ENCODE measurements at regions not wholly inside any gene's neighbourhood (a gene's known extent, or its start where the extent isn't known, plus 50 kb on each side); places are given as distances from the start of the nearest gene placed in this dataset.
"Not testable (repeated sequence)": the region's sequence is repeated elsewhere in the genome, so short reads cannot be mapped to it uniquely, and the experiment has no call there.

- POLR2A ChIA-PET; CTCF ChIA-PET; H3K27ac Mint-ChIP-seq; H3K9me3 Mint-ChIP-seq; H3K4me1 Mint-ChIP-seq; H3K4me3 Mint-ChIP-seq; H3K36me3 Mint-ChIP-seq (ENCODE audit: low read depth); DNase-seq; H3K27me3 Mint-ChIP-seq: not testable (repeated sequence)
These were observed 268.6 kb downstream of the FGFR2 start for GRCh38 chr10:121329631-121330030.

GRCh38 chr10:121330563-121330962 is 267.7 kb downstream of the FGFR2 start:
- CTCF ChIA-PET, result no interaction called here
- no peaks in the 10 kb centered on the region for H3K36me3 Mint-ChIP-seq (ENCODE audit: low read depth)
- H3K27me3 Mint-ChIP-seq, result no peaks in the 10 kb centered on the region
- peaks cover 2% of the 10 kb centered on the region for H3K9me3 Mint-ChIP-seq
- DNase-seq, result no peak
- H3K27ac Mint-ChIP-seq, result no peak overlapping the region
- H3K4me3 Mint-ChIP-seq, result no peak overlapping the region
- POLR2A ChIA-PET, result no interaction called here
- no peaks in the 10 kb centered on the region for H3K4me1 Mint-ChIP-seq

GRCh38 chr10:121332353-121332752 is 265.9 kb downstream of the FGFR2 start:
- ChIA-PET CTCF (no interaction called here), POLR2A (no interaction called here)
- no peaks in the 10 kb centered on the region for H3K4me1 Mint-ChIP-seq
- H3K27ac Mint-ChIP-seq, result no peak overlapping the region
- H3K9me3 Mint-ChIP-seq, result no peaks in the 10 kb centered on the region
- no peak overlapping the region for H3K4me3 Mint-ChIP-seq
- no peak for DNase-seq
- H3K27me3 Mint-ChIP-seq, result no peaks in the 10 kb centered on the region
- no peaks in the 10 kb centered on the region for H3K36me3 Mint-ChIP-seq (ENCODE audit: low read depth)

- H3K27ac Mint-ChIP-seq, result no peak overlapping the region
These were observed 265.1 kb downstream of the FGFR2 start for GRCh38 chr10:121332829-121333765.

GRCh38 chr10:121335386-121335925 is 262.8 kb downstream of the FGFR2 start:
- H3K9me3 Mint-ChIP-seq, result no peaks in the 10 kb centered on the region
- no peaks in the 10 kb centered on the region for H3K27me3 Mint-ChIP-seq
- no peak overlapping the region for H3K27ac Mint-ChIP-seq
- ChIA-PET POLR2A (no interaction called here), CTCF (no interaction called here)
- no peak for DNase-seq
- no peaks in the 10 kb centered on the region for H3K36me3 Mint-ChIP-seq (ENCODE audit: low read depth)
- no peaks in the 10 kb centered on the region for H3K4me1 Mint-ChIP-seq
- H3K4me3 Mint-ChIP-seq, result no peak overlapping the region

More at GRCh38 chr10:121332829-121333765, 265.1 kb downstream of the FGFR2 start:
- Mint-ChIP-seq H3K36me3 (ENCODE audit: low read depth) (no peaks in the 10 kb centered on the region), H3K27me3 (no peaks in the 10 kb centered on the region), H3K9me3 (no peaks in the 10 kb centered on the region), H3K4me3 (no peak overlapping the region), H3K4me1 (no peaks in the 10 kb centered on the region)
- CTCF ChIA-PET, result no interaction called here
- DNase-seq, result no peak
- POLR2A ChIA-PET, result no interaction called here

- H3K4me1 Mint-ChIP-seq, result no peaks in the 10 kb centered on the region
- H3K4me3 Mint-ChIP-seq, result no peak overlapping the region
- H3K27ac Mint-ChIP-seq, result no peak overlapping the region
- H3K36me3 Mint-ChIP-seq (ENCODE audit: low read depth), result no peaks in the 10 kb centered on the region
- DNase-seq, result no peak
- CTCF ChIA-PET, result no interaction called here
- no peaks in the 10 kb centered on the region for H3K9me3 Mint-ChIP-seq
- no peaks in the 10 kb centered on the region for H3K27me3 Mint-ChIP-seq
- POLR2A ChIA-PET, result no interaction called here
These were observed 260.8 kb downstream of the FGFR2 start for GRCh38 chr10:121337427-121337826.

GRCh38 chr10:121338206-121338980 is 259.9 kb downstream of the FGFR2 start:
- POLR2A ChIA-PET, result no interaction called here

GRCh38 chr10:121339114-121339513 is 259.1 kb downstream of the FGFR2 start:
- Mint-ChIP-seq H3K4me3 (no peak overlapping the region), H3K4me1 (no peaks in the 10 kb centered on the region), H3K36me3 (ENCODE audit: low read depth) (no peaks in the 10 kb centered on the region), H3K9me3 (no peaks in the 10 kb centered on the region), H3K27me3 (no peaks in the 10 kb centered on the region), H3K27ac (no peak overlapping the region)
- POLR2A ChIA-PET, result no interaction called here
- CTCF ChIA-PET, result no interaction called here
- no peak for DNase-seq

More at GRCh38 chr10:121338206-121338980, 259.9 kb downstream of the FGFR2 start:
- no peaks in the 10 kb centered on the region for H3K36me3 Mint-ChIP-seq (ENCODE audit: low read depth)
- no peak for DNase-seq
- H3K4me1 Mint-ChIP-seq, result no peaks in the 10 kb centered on the region
- H3K4me3 Mint-ChIP-seq, result no peak overlapping the region
- no peaks in the 10 kb centered on the region for H3K27me3 Mint-ChIP-seq
- CTCF ChIA-PET, result no interaction called here
- H3K9me3 Mint-ChIP-seq, result no peaks in the 10 kb centered on the region
- no peak overlapping the region for H3K27ac Mint-ChIP-seq

GRCh38 chr10:121340271-121340831 is 257.9 kb downstream of the FGFR2 start:
- no peaks in the 10 kb centered on the region for H3K27me3 Mint-ChIP-seq
- no peaks in the 10 kb centered on the region for H3K36me3 Mint-ChIP-seq (ENCODE audit: low read depth)
- DNase-seq, result no peak
- ChIA-PET POLR2A (no interaction called here), CTCF (no interaction called here)
- H3K27ac Mint-ChIP-seq, result no peak overlapping the region
- no peaks in the 10 kb centered on the region for H3K4me1 Mint-ChIP-seq
- H3K9me3 Mint-ChIP-seq, result peaks cover 3% of the 10 kb centered on the region
- H3K4me3 Mint-ChIP-seq, result no peak overlapping the region

- Mint-ChIP-seq H3K4me3 (no peak overlapping the region), H3K9me3 (peaks cover 2% of the 10 kb centered on the region), H3K4me1 (no peaks in the 10 kb centered on the region), H3K27me3 (no peaks in the 10 kb centered on the region), H3K27ac (no peak overlapping the region), H3K36me3 (ENCODE audit: low read depth) (no peaks in the 10 kb centered on the region)
- CTCF ChIA-PET, result no interaction called here
- DNase-seq, result no peak
- POLR2A ChIA-PET, result no interaction called here
These were observed 246.7 kb downstream of the FGFR2 start for GRCh38 chr10:121351540-121351939.

GRCh38 chr10:121352231-121352855 is 245.9 kb downstream of the FGFR2 start:
- Mint-ChIP-seq H3K36me3 (ENCODE audit: low read depth) (no peaks in the 10 kb centered on the region), H3K27me3 (no peaks in the 10 kb centered on the region), H3K4me3 (no peak overlapping the region), H3K27ac (no peak overlapping the region), H3K9me3 (peaks cover 2% of the 10 kb centered on the region), H3K4me1 (no peaks in the 10 kb centered on the region)
- ChIA-PET CTCF (no interaction called here), POLR2A (no interaction called here)
- DNase-seq, result no peak

GRCh38 chr10:121355161-121355560 is 243.1 kb downstream of the FGFR2 start:
- ChIA-PET CTCF (no interaction called here), POLR2A (no interaction called here)
- no peak overlapping the region for H3K4me3 Mint-ChIP-seq
- no peaks in the 10 kb centered on the region for H3K4me1 Mint-ChIP-seq
- no peak for DNase-seq
- H3K9me3 Mint-ChIP-seq, result peaks cover 2% of the 10 kb centered on the region
- H3K27me3 Mint-ChIP-seq, result no peaks in the 10 kb centered on the region
- no peaks in the 10 kb centered on the region for H3K36me3 Mint-ChIP-seq (ENCODE audit: low read depth)
- H3K27ac Mint-ChIP-seq, result no peak overlapping the region

GRCh38 chr10:121356183-121356582 is 242.1 kb downstream of the FGFR2 start:
- ChIA-PET CTCF (no interaction called here), POLR2A (no interaction called here)
- Mint-ChIP-seq H3K4me1 (no peaks in the 10 kb centered on the region), H3K9me3 (peaks cover 4% of the 10 kb centered on the region), H3K27me3 (no peaks in the 10 kb centered on the region), H3K27ac (no peak overlapping the region), H3K4me3 (no peak overlapping the region), H3K36me3 (ENCODE audit: low read depth) (no peaks in the 10 kb centered on the region)
- DNase-seq, result no peak

Measured in activated CD4-positive, alpha-beta T cell treated with anti-CD3 and anti-CD28 coated beads, Interleukin-2, amount 10 ng/mL, durations not matched to agents 7 days and 5 days (primary cell).